B cell (primary cell): ENCODE measurements at regions not wholly inside any gene's neighbourhood (a gene's known extent, or its start where the extent isn't known, plus 50 kb on each side); places are given as distances from the start of the nearest gene placed in this dataset.

Experiments
- ATAC-seq: fragments of 200-7000 bp; cut with Tn5 transposase; one replicate; pipeline ENCODE4 v1.10.0; 2021; ENCODE audit warnings: low read depth, mild to moderate bottlenecking, moderate number of reproducible peaks, moderate library complexity
- CTCF ChIA-PET: fragments of 350-600 bp; sonication (Branson Sonifier 250); formaldehyde crosslinking; loops from one replicate; lab custom pipeline; 2021; ENCODE audit warnings: antibody characterized with exemption, inconsistent platforms; lab: Charles Lee
- POLR2A ChIA-PET: fragments of 350-600 bp; sonication (Branson Sonifier 250); formaldehyde crosslinking; loops from one replicate; lab custom pipeline; 2021; ENCODE audit warnings: antibody characterized with exemption; lab: Charles Lee
- DNase-seq: peaks from one replicate; pipeline ENCODE4 v3.0.0; 2013
- H2AFZ ChIP-seq: 2 replicates; pipeline ENCODE4 v1.6.1; 2012; ENCODE audit warnings: mild to moderate bottlenecking, low read depth, low read length; ENCODE audit not compliant: insufficient read depth, poor library complexity, severe bottlenecking
- H3K27ac ChIP-seq, 2 donors: 1 replicate in 1 of 2; 2 replicates in 1 of 2; pipeline ENCODE4 v1.5.1; 2012 to 2013; ENCODE audit warnings: low read length in 2 of 2, mild to moderate bottlenecking in 2 of 2, moderate library complexity in 1 of 2
- H3K27me3 ChIP-seq, 4 experiments: fragments of 200-600 bp in 1 of 4; sonication (generic) in 1 of 4; replicated peaks in 1 of 4; 1 replicate in 2 of 4; 2 replicates in 2 of 4; pipeline versions ENCODE4 v1.6.1 to v1.7.0; 2013 to 2016; ENCODE audit warnings: low read length in 3 of 4, mild to moderate bottlenecking in 2 of 4, mixed read lengths in 1 of 4, moderate library complexity in 1 of 4; ENCODE audit not compliant: insufficient read depth in 4 of 4, control insufficient read depth in 3 of 4; ENCODE audit errors: control extremely low read depth in 1 of 4
- H3K36me3 ChIP-seq, 2 experiments: replicated peaks in 1 of 2; 1 replicate in 1 of 2; 2 replicates in 1 of 2; pipeline versions ENCODE4 v1.6.1 to v1.7.1; 2013; ENCODE audit warnings: low read length in 1 of 2; ENCODE audit not compliant: insufficient read depth in 2 of 2, control insufficient read depth in 1 of 2; ENCODE audit errors: control extremely low read depth in 1 of 2, extremely low read depth in 1 of 2
- H3K4me1 ChIP-seq, 2 donors: fragments of 200-600 bp in 1 of 2; sonication (generic) in 1 of 2; 1 replicate in 1 of 2; 2 replicates in 1 of 2; pipeline versions ENCODE4 v1.5.1 to v1.6.1; 2013 to 2017; ENCODE audit warnings: low read length in 2 of 2; ENCODE audit not compliant: control insufficient read depth in 2 of 2, insufficient read depth in 2 of 2
- H3K4me2 ChIP-seq: replicated peaks from 2 replicates; pipeline ENCODE3; 2012; ENCODE audit warnings: mild to moderate bottlenecking, low read depth, low read length; ENCODE audit not compliant: poor library complexity, severe bottlenecking
- H3K4me3 ChIP-seq, 5 experiments: fragments of 200-600 bp in 1 of 5; sonication (generic) in 1 of 5; 1 replicate in 3 of 5; 2 replicates in 2 of 5; pipeline versions ENCODE4 v1.5.1 to v1.7.0; 2011 to 2016; ENCODE audit warnings: low read length in 4 of 5, mild to moderate bottlenecking in 4 of 5, low read depth in 2 of 5, control low read depth in 1 of 5, moderate library complexity in 1 of 5; ENCODE audit not compliant: insufficient read depth in 1 of 5; ENCODE audit errors: control extremely low read depth in 1 of 5, extremely low read depth in 1 of 5
- H3K79me2 ChIP-seq: fragments of 200-600 bp; sonication (generic); one replicate; pipeline ENCODE4 v1.6.0; 2016; ENCODE audit warnings: low read length; ENCODE audit not compliant: control insufficient read depth, insufficient read depth
- H3K9ac ChIP-seq: fragments of 200-600 bp; sonication (generic); 2 replicates; pipeline ENCODE4 v1.6.1; 2017; ENCODE audit warnings: mild to moderate bottlenecking, low read length, moderate library complexity
- H3K9me3 ChIP-seq, 3 donors: one replicate each; pipeline versions ENCODE4 v1.6.1 to v1.7.1; 2013; ENCODE audit warnings: low read length in 2 of 3; ENCODE audit not compliant: control insufficient read depth in 2 of 3, insufficient read depth in 1 of 3; ENCODE audit errors: control extremely low read depth in 1 of 3
- H4K20me1 ChIP-seq: 2 replicates; pipeline ENCODE4 v1.6.0; 2012; ENCODE audit warnings: mild to moderate bottlenecking, low read length; ENCODE audit not compliant: insufficient read depth, control insufficient read depth, poor library complexity, severe bottlenecking
- H3K27ac Mint-ChIP-seq: one replicate; pipeline ENCODE4 v1.8.0; 2021; ENCODE audit warnings: mixed read lengths
- H3K27me3 Mint-ChIP-seq: one replicate; pipeline ENCODE4 v1.8.0; 2021; ENCODE audit warnings: mixed read lengths
- H3K4me1 Mint-ChIP-seq: one replicate; pipeline ENCODE4 v1.8.0; 2021; ENCODE audit warnings: mixed read lengths
- H3K4me3 Mint-ChIP-seq: one replicate; pipeline ENCODE4 v1.8.0; 2021; ENCODE audit warnings: mixed read lengths
- H3K9me3 Mint-ChIP-seq: one replicate; pipeline ENCODE4 v1.8.0; 2022; ENCODE audit warnings: mixed read lengths; ENCODE audit not compliant: insufficient read depth
- CTCF ChIP-seq: fragments of 200-600 bp; IDR thresholded peaks from one replicate; pipeline ENCODE4 v1.8.0; 2022; ENCODE audit warnings: antibody characterized with exemption, mild to moderate bottlenecking
- EZH2 ChIP-seq: IDR thresholded peaks from 2 replicates; pipeline ENCODE4 v1.6.1; 2012; ENCODE audit warnings: borderline replicate concordance, low read depth, mild to moderate bottlenecking, moderate library complexity, low read length; ENCODE audit not compliant: insufficient read depth, poor library complexity, severe bottlenecking
- WGBS: methylation state at CpG from one replicate; pipeline ENCODE4 v1.1.5; 2013; ENCODE audit warnings: missing lambda C conversion rate; ENCODE audit not compliant: insufficient coverage; 5-methylcytosine and 5-hydroxymethylcytosine counted together
- intact Hi-C: fragments of 100-400 bp; cut with micrococcal nuclease; formaldehyde crosslinking; loops from one replicate; pipeline ENCODE4 v1.10.0; 2022

- intact Hi-C loops, result no loop called here
- no peak overlapping the region for H3K4me3 ChIP-seq
Observed at GRCh38 chr2:183665425-183665824, 541.2 kb downstream of the NUP35 start.

GRCh38 chr2:183666031-183666430, 541.8 kb downstream of the NUP35 start:
- H3K27ac Mint-ChIP-seq, result no peak overlapping the region
- Histone ChIP-seq H3K9ac (no peak overlapping the region), H3K27ac (no peak overlapping the region), H2AFZ (no peak overlapping the region), H4K20me1 (no peaks in the 10 kb centered on the region), H3K27me3 (no peaks in the 10 kb centered on the region), H3K4me1 (no peaks in the 10 kb centered on the region), H3K79me2 (no peaks in the 10 kb centered on the region), H3K9me3 (no peaks in the 10 kb centered on the region), H3K36me3 (no peaks in the 10 kb centered on the region), H3K4me3 (no peak overlapping the region), H3K4me2 (no peak overlapping the region)
- no peak for DNase-seq
- ATAC-seq, result no peak
- H3K4me3 Mint-ChIP-seq, result no peak overlapping the region
- H3K9me3 Mint-ChIP-seq, result no peaks in the 10 kb centered on the region
- POLR2A ChIA-PET, result no interaction called here
- no peak for TF ChIP-seq CTCF
- TF ChIP-seq EZH2, result no peak
- no peaks in the 10 kb centered on the region for H3K4me1 Mint-ChIP-seq
- intact Hi-C loops, result no loop called here
- H3K27me3 Mint-ChIP-seq, result no peaks in the 10 kb centered on the region
- WGBS, result no CpG with 5 or more reads among the region's 1 CpG
- CTCF ChIA-PET, result no interaction called here

More at GRCh38 chr2:183665425-183665824, 541.2 kb downstream of the NUP35 start:
- Histone ChIP-seq H3K9me3 (no peaks in the 10 kb centered on the region), H3K4me2 (no peak overlapping the region), H3K27me3 (no peaks in the 10 kb centered on the region), H4K20me1 (no peaks in the 10 kb centered on the region), H2AFZ (no peak overlapping the region), H3K36me3 (no peaks in the 10 kb centered on the region), H3K9ac (no peak overlapping the region), H3K79me2 (no peaks in the 10 kb centered on the region), H3K4me1 (no peaks in the 10 kb centered on the region), H3K27ac (no peak overlapping the region)
- H3K4me1 Mint-ChIP-seq, result no peaks in the 10 kb centered on the region
- DNase-seq, result no peak
- 38% methylated on average over 1 of the region's 3 CpGs for WGBS
- TF ChIP-seq CTCF (no peak), EZH2 (no peak)
- CTCF ChIA-PET, result no interaction called here
- no peak for ATAC-seq
- POLR2A ChIA-PET, result no interaction called here
- H3K9me3 Mint-ChIP-seq, result no peaks in the 10 kb centered on the region
- no peak overlapping the region for H3K27ac Mint-ChIP-seq
- H3K4me3 Mint-ChIP-seq, result no peak overlapping the region
- no peaks in the 10 kb centered on the region for H3K27me3 Mint-ChIP-seq
